ENCODE measurements at regions not wholly inside any gene's neighbourhood (a gene's known extent, or its start where the extent isn't known, plus 50 kb on each side); places are given as distances from the start of the nearest gene placed in this dataset.

- no peaks in the 10 kb centered on the region for H3K9me3 ChIP-seq (ENCODE audit: control insufficient read depth, low read length)
- WGBS, 2 experiments (ENCODE audit: insufficient coverage in 2 of 2), result 74% methylated on average over 2 of the region's 3 CpGs; no CpG with 5 or more reads in 1 of the 2 experiments
Observed at GRCh38 chr1:238293075-238293474, 402.4 kb upstream of the ZP4 start.

GRCh38 chr1:238281418-238281817, 390.7 kb upstream of the ZP4 start:
- H3K4me1 ChIP-seq (ENCODE audit: control insufficient read depth, insufficient read depth, low read length, poor library complexity, severe bottlenecking), result no peaks in the 10 kb centered on the region
- H3K27ac ChIP-seq (ENCODE audit: low read depth, low read length, severe bottlenecking), result no peak overlapping the region
- no CpG with 5 or more reads among the region's 1 CpG for WGBS, 2 experiments (ENCODE audit: insufficient coverage in 2 of 2)
- no peaks in the 10 kb centered on the region for H3K36me3 ChIP-seq (ENCODE audit: control insufficient read depth, insufficient read depth, low read length)
- H3K9me3 ChIP-seq (ENCODE audit: control insufficient read depth, low read length), result no peaks in the 10 kb centered on the region
- H3K4me3 ChIP-seq (ENCODE audit: extremely low read depth, insufficient read depth, low read length, poor library complexity, severe bottlenecking), result no peak overlapping the region

More at GRCh38 chr1:238293075-238293474, 402.4 kb upstream of the ZP4 start:
- Histone ChIP-seq H3K27ac (ENCODE audit: low read depth, low read length, severe bottlenecking) (no peak overlapping the region), H3K4me1 (ENCODE audit: control insufficient read depth, insufficient read depth, low read length, poor library complexity, severe bottlenecking) (no peaks in the 10 kb centered on the region), H3K36me3 (ENCODE audit: control insufficient read depth, insufficient read depth, low read length) (no peaks in the 10 kb centered on the region), H3K4me3 (ENCODE audit: extremely low read depth, insufficient read depth, low read length, poor library complexity, severe bottlenecking) (no peak overlapping the region)

- Histone ChIP-seq H3K36me3 (ENCODE audit: control insufficient read depth, insufficient read depth, low read length) (no peaks in the 10 kb centered on the region), H3K27ac (ENCODE audit: low read depth, low read length, severe bottlenecking) (no peak overlapping the region), H3K4me1 (ENCODE audit: control insufficient read depth, insufficient read depth, low read length, poor library complexity, severe bottlenecking) (no peaks in the 10 kb centered on the region), H3K4me3 (ENCODE audit: extremely low read depth, insufficient read depth, low read length, poor library complexity, severe bottlenecking) (no peak overlapping the region), H3K9me3 (ENCODE audit: control insufficient read depth, low read length) (peaks cover 5% of the 10 kb centered on the region)
- WGBS, 2 experiments (ENCODE audit: insufficient coverage in 2 of 2), result 100% methylated on average over 1 of the region's 3 CpGs; no CpG with 5 or more reads in 1 of the 2 experiments
Observed at GRCh38 chr1:238279694-238280380, 389.1 kb upstream of the ZP4 start.

- Histone ChIP-seq H3K4me1 (ENCODE audit: control insufficient read depth, insufficient read depth, low read length, poor library complexity, severe bottlenecking) (no peaks in the 10 kb centered on the region), H3K9me3 (ENCODE audit: control insufficient read depth, low read length) (peaks cover 5% of the 10 kb centered on the region), H3K4me3 (ENCODE audit: extremely low read depth, insufficient read depth, low read length, poor library complexity, severe bottlenecking) (no peak overlapping the region), H3K27ac (ENCODE audit: low read depth, low read length, severe bottlenecking) (no peak overlapping the region), H3K36me3 (ENCODE audit: control insufficient read depth, insufficient read depth, low read length) (no peaks in the 10 kb centered on the region)
- WGBS, 2 experiments (ENCODE audit: insufficient coverage in 2 of 2), result 100% methylated on average over 2 of the region's 3 CpGs
Observed at GRCh38 chr1:238272145-238272544, 381.4 kb upstream of the ZP4 start.

GRCh38 chr1:238265866-238266265, 375.1 kb upstream of the ZP4 start:
- WGBS, 2 experiments (ENCODE audit: insufficient coverage in 2 of 2), result 80% methylated on average over 1 of the region's 1 CpG; no CpG with 5 or more reads in 1 of the 2 experiments

GRCh38 chr1:238264951-238265350, 374.2 kb upstream of the ZP4 start:
- Histone ChIP-seq H3K4me3 (ENCODE audit: extremely low read depth, insufficient read depth, low read length, poor library complexity, severe bottlenecking) (no peak overlapping the region), H3K9me3 (ENCODE audit: control insufficient read depth, low read length) (no peaks in the 10 kb centered on the region), H3K27ac (ENCODE audit: low read depth, low read length, severe bottlenecking) (no peak overlapping the region), H3K4me1 (ENCODE audit: control insufficient read depth, insufficient read depth, low read length, poor library complexity, severe bottlenecking) (no peaks in the 10 kb centered on the region), H3K36me3 (ENCODE audit: control insufficient read depth, insufficient read depth, low read length) (no peaks in the 10 kb centered on the region)

More at GRCh38 chr1:238265866-238266265, 375.1 kb upstream of the ZP4 start:
- H3K4me3 ChIP-seq (ENCODE audit: extremely low read depth, insufficient read depth, low read length, poor library complexity, severe bottlenecking), result no peak overlapping the region
- H3K27ac ChIP-seq (ENCODE audit: low read depth, low read length, severe bottlenecking), result no peak overlapping the region
- H3K4me1 ChIP-seq (ENCODE audit: control insufficient read depth, insufficient read depth, low read length, poor library complexity, severe bottlenecking), result no peaks in the 10 kb centered on the region
- H3K9me3 ChIP-seq (ENCODE audit: control insufficient read depth, low read length), result no peaks in the 10 kb centered on the region
- H3K36me3 ChIP-seq (ENCODE audit: control insufficient read depth, insufficient read depth, low read length), result no peaks in the 10 kb centered on the region

GRCh38 chr1:238258510-238258909, 367.8 kb upstream of the ZP4 start:
- H3K4me1 ChIP-seq (ENCODE audit: control insufficient read depth, insufficient read depth, low read length, poor library complexity, severe bottlenecking), result no peaks in the 10 kb centered on the region
- H3K27ac ChIP-seq (ENCODE audit: low read depth, low read length, severe bottlenecking), result no peak overlapping the region
- no peaks in the 10 kb centered on the region for H3K36me3 ChIP-seq (ENCODE audit: control insufficient read depth, insufficient read depth, low read length)
- H3K4me3 ChIP-seq (ENCODE audit: extremely low read depth, insufficient read depth, low read length, poor library complexity, severe bottlenecking), result no peak overlapping the region
- no peaks in the 10 kb centered on the region for H3K9me3 ChIP-seq (ENCODE audit: control insufficient read depth, low read length)

GRCh38 chr1:238257018-238257621, 366.4 kb upstream of the ZP4 start:
- H3K4me3 ChIP-seq (ENCODE audit: extremely low read depth, insufficient read depth, low read length, poor library complexity, severe bottlenecking), result no peak overlapping the region
- no peaks in the 10 kb centered on the region for H3K9me3 ChIP-seq (ENCODE audit: control insufficient read depth, low read length)
- no peaks in the 10 kb centered on the region for H3K4me1 ChIP-seq (ENCODE audit: control insufficient read depth, insufficient read depth, low read length, poor library complexity, severe bottlenecking)
- 94 to 100% methylated on average over 1 to 2 of the region's 7 CpGs for WGBS, 2 experiments (ENCODE audit: insufficient coverage in 2 of 2)
- no peaks in the 10 kb centered on the region for H3K36me3 ChIP-seq (ENCODE audit: control insufficient read depth, insufficient read depth, low read length)
- H3K27ac ChIP-seq (ENCODE audit: low read depth, low read length, severe bottlenecking), result no peak overlapping the region

- Histone ChIP-seq H3K4me1 (ENCODE audit: control insufficient read depth, insufficient read depth, low read length, poor library complexity, severe bottlenecking) (no peaks in the 10 kb centered on the region), H3K36me3 (ENCODE audit: control insufficient read depth, insufficient read depth, low read length) (no peaks in the 10 kb centered on the region), H3K27ac (ENCODE audit: low read depth, low read length, severe bottlenecking) (no peak overlapping the region), H3K4me3 (ENCODE audit: extremely low read depth, insufficient read depth, low read length, poor library complexity, severe bottlenecking) (no peak overlapping the region), H3K9me3 (ENCODE audit: control insufficient read depth, low read length) (no peaks in the 10 kb centered on the region)
- 25 to 57% methylated on average over 1 of the region's 3 CpGs for WGBS, 2 experiments (ENCODE audit: insufficient coverage in 2 of 2)
Observed at GRCh38 chr1:238254935-238255334, 364.2 kb upstream of the ZP4 start.

- Histone ChIP-seq H3K27ac (ENCODE audit: low read depth, low read length, severe bottlenecking) (no peak overlapping the region), H3K36me3 (ENCODE audit: control insufficient read depth, insufficient read depth, low read length) (no peaks in the 10 kb centered on the region), H3K9me3 (ENCODE audit: control insufficient read depth, low read length) (no peaks in the 10 kb centered on the region), H3K4me1 (ENCODE audit: control insufficient read depth, insufficient read depth, low read length, poor library complexity, severe bottlenecking) (no peaks in the 10 kb centered on the region), H3K4me3 (ENCODE audit: extremely low read depth, insufficient read depth, low read length, poor library complexity, severe bottlenecking) (no peak overlapping the region)
- 61 to 69% methylated on average over 8 to 10 of the region's 15 CpGs for WGBS, 2 experiments (ENCODE audit: insufficient coverage in 2 of 2)
Observed at GRCh38 chr1:238252033-238252802, 361.5 kb upstream of the ZP4 start.

- H3K4me1 ChIP-seq (ENCODE audit: control insufficient read depth, insufficient read depth, low read length, poor library complexity, severe bottlenecking), result no peaks in the 10 kb centered on the region
- WGBS, 2 experiments (ENCODE audit: insufficient coverage in 2 of 2), result 79 to 81% methylated on average over 3 of the region's 3 CpGs
- H3K9me3 ChIP-seq (ENCODE audit: control insufficient read depth, low read length), result no peaks in the 10 kb centered on the region
- H3K27ac ChIP-seq (ENCODE audit: low read depth, low read length, severe bottlenecking), result no peak overlapping the region
- H3K4me3 ChIP-seq (ENCODE audit: extremely low read depth, insufficient read depth, low read length, poor library complexity, severe bottlenecking), result no peak overlapping the region
- no peaks in the 10 kb centered on the region for H3K36me3 ChIP-seq (ENCODE audit: control insufficient read depth, insufficient read depth, low read length)
Observed at GRCh38 chr1:238248356-238248755, 357.6 kb upstream of the ZP4 start.
